SK-N-MC (cell line): ENCODE measurements at regions not wholly inside any gene's neighbourhood (a gene's known extent, or its start where the extent isn't known, plus 50 kb on each side); places are given as distances from the start of the nearest gene placed in this dataset.

Experiments
- EZH2 ChIP-seq: fragments of 200-600 bp; sonication (generic); IDR thresholded peaks from one replicate; pipeline ENCODE4 v1.6.1; 2017; ENCODE audit warnings: antibody characterized with exemption
- POLR2AphosphoS5 ChIP-seq: IDR thresholded peaks from 2 replicates; pipeline ENCODE4 v1.6.1; 2012; ENCODE audit warnings: mild to moderate bottlenecking, low read depth, low read length, borderline replicate concordance

DNA sequence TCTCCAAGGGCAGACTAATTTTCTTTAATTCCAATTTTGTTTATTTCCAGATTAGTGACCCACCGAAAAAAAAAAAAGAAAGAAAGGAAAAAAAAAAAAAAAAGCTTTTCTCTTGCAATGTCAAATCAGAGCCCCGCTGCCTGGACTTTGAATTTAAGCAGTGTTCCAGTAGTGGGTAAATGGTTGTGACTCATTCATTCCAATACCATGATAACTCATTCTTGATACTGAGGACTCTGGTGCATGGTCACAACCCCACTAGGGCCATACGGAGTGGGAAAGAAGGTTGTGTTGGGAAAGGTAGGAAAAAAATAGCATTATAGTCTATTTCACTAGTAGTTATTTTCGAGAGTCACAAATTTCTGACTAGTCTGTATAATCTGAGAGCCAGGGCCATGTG is 59.1 kb upstream of the COL8A1 start:
- TF ChIP-seq POLR2AphosphoS5 (no peak), EZH2 (no peak)
